HepG2 (cell line): ENCODE measurements at regions not wholly inside any gene's neighbourhood (a gene's known extent, or its start where the extent isn't known, plus 50 kb on each side); places are given as distances from the start of the nearest gene placed in this dataset.

Experiments used
- ATAC-seq: fragments of 200-7000 bp; cut with Tn5 transposase; 3 replicates; pipeline ENCODE4 v1.9.1; 2020; ENCODE audit warnings: mild to moderate bottlenecking, moderate library complexity
- BruUV-seq: library from RNA; stranded (reverse); fragments of 400-500 nt; replicated peaks from 2 replicates; lab custom pipeline; 2021; lab: Mats Ljungman, UMichigan
- CTCF ChIA-PET: fragments of 300-600 bp; formaldehyde crosslinking; extraction: SDS; loops from one replicate; lab custom pipeline; 2021; ENCODE audit warnings: low total read pairs, inconsistent platforms, low intra/inter-chr PET ratio; lab: Yijun Ruan, JAX
- POLR2A ChIA-PET: fragments of 350-600 bp; sonication (Branson Sonifier 250); formaldehyde crosslinking; loops from one replicate; lab custom pipeline; 2020; ENCODE audit warnings: antibody characterized with exemption, inconsistent platforms; lab: Yijun Ruan, JAX
- DNase-seq: peaks from one replicate; pipeline ENCODE4 v3.0.0-alpha.2; 2015; ENCODE audit warnings: low spot score
- FAIRE-seq: peaks from 3 replicates; lab custom pipeline; 2011; peaks lifted over from hg19 to GRCh38; lab: Jason Lieb, UNC
- H2AFZ ChIP-seq: one replicate; pipeline ENCODE4 v1.6.1; 2011; ENCODE audit warnings: low read length, inconsistent platforms
- H3K27ac ChIP-seq: fragments of 300-600 bp; 3 replicates; pipeline ENCODE4 v1.8.0; 2011; ENCODE audit warnings: mixed run types, mild to moderate bottlenecking, mixed read lengths, low read length, inconsistent platforms; ENCODE audit not compliant: insufficient read depth; ENCODE audit errors: extremely low read length
- H3K27me3 ChIP-seq, 2 experiments: fragments of 200-600 bp in 1 of 2; 2 replicates in 1 of 2; 3 replicates in 1 of 2; pipeline versions ENCODE4 v1.6.0 to v1.8.0; 2011; ENCODE audit warnings: low read length in 2 of 2, mild to moderate bottlenecking in 2 of 2, moderate library complexity in 2 of 2, inconsistent platforms in 1 of 2; ENCODE audit not compliant: insufficient read depth in 2 of 2, control insufficient read depth in 1 of 2
- H3K36me3 ChIP-seq, 2 experiments: fragments of 200-600 bp in 1 of 2; replicated peaks in 1 of 2; 2 replicates in 1 of 2; 3 replicates in 1 of 2; pipeline versions ENCODE4 v1.5.1 to v1.8.0; 2011; ENCODE audit warnings: low read length in 2 of 2, inconsistent platforms in 1 of 2; ENCODE audit not compliant: insufficient read depth in 2 of 2, control insufficient read depth in 1 of 2
- H3K4me1 ChIP-seq: 2 replicates; pipeline ENCODE4 v1.5.1; 2012; ENCODE audit warnings: low read length, inconsistent platforms; ENCODE audit not compliant: insufficient read depth
- H3K4me2 ChIP-seq: 2 replicates; pipeline ENCODE4 v1.6.0; 2011; ENCODE audit warnings: low read depth, low read length, inconsistent platforms
- H3K4me3 ChIP-seq, 3 experiments: fragments of 200-600 bp in 1 of 3; sonication (generic), shearing (Covaris generic) in 1 of 3; replicated peaks in 1 of 3; 2 replicates each; pipeline ENCODE4 v1.5.1; 2011 to 2016; ENCODE audit warnings: low read length in 3 of 3, inconsistent platforms in 2 of 3, low read depth in 2 of 3, mild to moderate bottlenecking in 2 of 3, control low read depth in 1 of 3, mixed read lengths in 1 of 3; ENCODE audit not compliant: insufficient read depth in 1 of 3
- H3K79me2 ChIP-seq: one replicate; pipeline ENCODE4 v1.6.1; 2011; ENCODE audit warnings: low read length, inconsistent platforms; ENCODE audit not compliant: insufficient read depth
- H3K9ac ChIP-seq: 2 replicates; pipeline ENCODE4 v1.6.0; 2011; ENCODE audit warnings: mild to moderate bottlenecking, low read depth, low read length, inconsistent platforms; ENCODE audit not compliant: insufficient read depth
- H3K9me3 ChIP-seq: 2 replicates; pipeline ENCODE4 v1.5.1; 2012; ENCODE audit warnings: mild to moderate bottlenecking, low read length
- H4K20me1 ChIP-seq: 2 replicates; pipeline ENCODE4 v1.6.0; 2011; ENCODE audit warnings: inconsistent platforms, mild to moderate bottlenecking, low read length, moderate library complexity; ENCODE audit not compliant: insufficient read depth
- CENPX ChIP-seq: sonication (generic); formaldehyde crosslinking; IDR thresholded peaks from 2 replicates; pipeline ENCODE4 v1.9.0; 2021; ENCODE audit warnings: mild to moderate bottlenecking, missing genetic modification reagents, moderate library complexity
- DMAP1 ChIP-seq: IDR thresholded peaks from 2 replicates; pipeline ENCODE4 v1.6.1; 2016
- HES4 ChIP-seq: sonication (generic); formaldehyde crosslinking; IDR thresholded peaks from 2 replicates; pipeline ENCODE4 v1.9.0; 2021; ENCODE audit warnings: mild to moderate bottlenecking, missing genetic modification reagents, borderline replicate concordance
- MBD4 ChIP-seq: IDR thresholded peaks from 2 replicates; pipeline ENCODE4 v1.6.1; 2012; ENCODE audit warnings: low read length, inconsistent platforms, borderline replicate concordance
- NFATC3 ChIP-seq: sonication (generic); formaldehyde crosslinking; IDR thresholded peaks from 2 replicates; pipeline ENCODE4 v1.5.1; 2020; ENCODE audit warnings: mild to moderate bottlenecking, missing genetic modification reagents
- NRL ChIP-seq: sonication (generic); formaldehyde crosslinking; IDR thresholded peaks from 2 replicates; pipeline ENCODE4 v1.5.0; 2020; ENCODE audit warnings: missing genetic modification reagents, mild to moderate bottlenecking, moderate library complexity, borderline replicate concordance
- RFX3 ChIP-seq: IDR thresholded peaks from 2 replicates; pipeline ENCODE4 v1.6.1; 2016; ENCODE audit warnings: missing biosample characterization, missing genetic modification reagents
- SALL2 ChIP-seq: sonication (generic); formaldehyde crosslinking; IDR thresholded peaks from 2 replicates; pipeline ENCODE4 v1.8.1; 2023; ENCODE audit warnings: mild to moderate bottlenecking, missing genetic modification reagents, inconsistent platforms
- SKI ChIP-seq: fragments of 450-650 bp; IDR thresholded peaks from one replicate; pipeline ENCODE4 v1.6.1; 2018; ENCODE audit warnings: mild to moderate bottlenecking; ENCODE audit not compliant: partially characterized antibody
- THAP11 ChIP-seq: IDR thresholded peaks from 2 replicates; pipeline ENCODE4 v1.6.1; 2016; ENCODE audit warnings: missing biosample characterization, missing genetic modification reagents
- ZNF205 ChIP-seq: IDR thresholded peaks from 2 replicates; pipeline ENCODE4 v1.6.1; 2018; ENCODE audit warnings: missing biosample characterization, missing genetic modification reagents
- ZNF552 ChIP-seq: sonication (generic); formaldehyde crosslinking; IDR thresholded peaks from 2 replicates; pipeline ENCODE4 v1.9.0; 2022; ENCODE audit warnings: missing genetic modification reagents, mild to moderate bottlenecking, borderline replicate concordance
- ZNF615 ChIP-seq: sonication (generic); formaldehyde crosslinking; IDR thresholded peaks from 2 replicates; pipeline ENCODE4 v1.5.0; 2020; ENCODE audit warnings: mild to moderate bottlenecking, missing genetic modification reagents, borderline replicate concordance
- WGBS: methylation state at CpG from one replicate; pipeline ENCODE4 v1.1.6; 2017; ENCODE audit warnings: low lambda C conversion rate; 5-methylcytosine and 5-hydroxymethylcytosine counted together
- in situ Hi-C: cut with HindIII; loops from 2 replicates; pipeline ENCODE4 v1.10.0; 2017; ENCODE audit warnings: low pct_unique_long_range_greater_than_20kb; ENCODE audit not compliant: extremely low pct_ligation_motif_present
- intact Hi-C: fragments of 100-400 bp; cut with micrococcal nuclease; formaldehyde crosslinking; loops from one replicate; pipeline ENCODE4 v1.10.0; 2022; ENCODE audit not compliant: unreplicated experiment
- TF ChIP-seq, protein P1 (sequence below): sonication (generic); formaldehyde crosslinking; conservative IDR thresholded peaks from 2 replicates; pipeline ENCODE4 v1.4.0; 2020; ENCODE audit warnings: missing genetic modification reagents
- TF ChIP-seq, protein P2 (sequence below): sonication (generic); formaldehyde crosslinking; IDR thresholded peaks from 2 replicates; pipeline ENCODE4 v1.5.0; 2020; ENCODE audit warnings: mild to moderate bottlenecking, missing genetic modification reagents

DNA sequence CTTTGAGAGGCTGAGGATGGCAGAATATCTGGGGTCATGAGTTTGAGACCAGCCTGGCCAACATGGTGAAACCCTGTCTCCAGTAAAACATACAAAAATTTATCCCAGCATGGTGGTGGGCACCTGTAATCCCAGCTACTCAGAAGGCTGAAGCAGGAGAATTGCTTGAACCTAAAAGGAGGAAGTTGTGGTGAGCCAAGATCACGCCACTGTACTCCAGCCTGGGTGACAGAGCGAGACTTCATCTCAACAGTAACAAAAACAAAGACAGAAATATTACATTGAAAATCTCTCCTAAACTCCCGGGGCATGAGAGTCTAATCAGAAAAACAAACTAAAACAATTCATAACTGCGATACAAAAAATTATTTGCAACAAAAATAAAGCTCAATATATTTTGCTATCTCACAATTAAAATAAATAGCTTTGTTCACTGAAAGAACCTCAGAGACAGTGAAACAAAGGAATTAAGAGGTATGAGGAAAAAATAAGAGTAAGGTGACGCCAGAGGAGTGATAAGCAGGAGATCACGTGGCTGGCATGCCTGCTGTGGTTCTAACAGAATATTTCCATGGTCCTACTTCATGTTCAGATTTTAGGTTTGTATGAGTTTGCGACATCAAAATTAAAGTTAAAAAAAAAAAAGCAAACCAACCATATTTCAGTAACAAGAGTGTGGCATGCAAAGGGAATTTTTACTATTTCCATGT is 527.7 kb upstream of the POM121L12 start:
- Histone ChIP-seq H3K36me3 (no peaks in the 10 kb centered on the region), H3K27me3 (no peaks in the 10 kb centered on the region), H3K4me3 (no peak overlapping the region), H3K9me3 (no peaks in the 10 kb centered on the region; the same call in 1 of the 2 replicates), H3K4me2 (no peak overlapping the region), H3K9ac (no peak overlapping the region), H3K79me2 (no peaks in the 10 kb centered on the region), H3K4me1 (no peaks in the 10 kb centered on the region), H2AFZ (no peak overlapping the region), H4K20me1 (no peaks in the 10 kb centered on the region), H3K27ac (no peak overlapping the region)
- CTCF ChIA-PET: no interaction called here
- POLR2A ChIA-PET: no interaction called here
- DNase-seq (no peak), FAIRE-seq (no peak), ATAC-seq (no peak)
- intact Hi-C loops (no loop called here), in situ Hi-C loops (no loop called here)
- no TSS peak for BruUV-seq
- 10% methylated on average over 7 of the region's 7 CpGs for WGBS
- TF ChIP-seq ZNF552 (no peak), ZNF205 (no peak), NRL (CRISPR knock-in tag) (no peak), DMAP1 (no peak), NFATC3 (CRISPR knock-in tag) (no peak), ZNF615 (no peak), THAP11 (CRISPR knock-in tag) (no peak), HES4 (no peak), SALL2 (CRISPR knock-in tag) (no peak), MBD4 (no peak), SKI (no peak), RFX3 (CRISPR knock-in tag) (no peak), CENPX (CRISPR knock-in tag) (no peak)
- TF ChIP-seq, protein P1, sequence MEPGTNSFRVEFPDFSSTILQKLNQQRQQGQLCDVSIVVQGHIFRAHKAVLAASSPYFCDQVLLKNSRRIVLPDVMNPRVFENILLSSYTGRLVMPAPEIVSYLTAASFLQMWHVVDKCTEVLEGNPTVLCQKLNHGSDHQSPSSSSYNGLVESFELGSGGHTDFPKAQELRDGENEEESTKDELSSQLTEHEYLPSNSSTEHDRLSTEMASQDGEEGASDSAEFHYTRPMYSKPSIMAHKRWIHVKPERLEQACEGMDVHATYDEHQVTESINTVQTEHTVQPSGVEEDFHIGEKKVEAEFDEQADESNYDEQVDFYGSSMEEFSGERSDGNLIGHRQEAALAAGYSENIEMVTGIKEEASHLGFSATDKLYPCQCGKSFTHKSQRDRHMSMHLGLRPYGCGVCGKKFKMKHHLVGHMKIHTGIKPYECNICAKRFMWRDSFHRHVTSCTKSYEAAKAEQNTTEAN (CRISPR knock-in tag): no peak
- TF ChIP-seq, protein P2, sequence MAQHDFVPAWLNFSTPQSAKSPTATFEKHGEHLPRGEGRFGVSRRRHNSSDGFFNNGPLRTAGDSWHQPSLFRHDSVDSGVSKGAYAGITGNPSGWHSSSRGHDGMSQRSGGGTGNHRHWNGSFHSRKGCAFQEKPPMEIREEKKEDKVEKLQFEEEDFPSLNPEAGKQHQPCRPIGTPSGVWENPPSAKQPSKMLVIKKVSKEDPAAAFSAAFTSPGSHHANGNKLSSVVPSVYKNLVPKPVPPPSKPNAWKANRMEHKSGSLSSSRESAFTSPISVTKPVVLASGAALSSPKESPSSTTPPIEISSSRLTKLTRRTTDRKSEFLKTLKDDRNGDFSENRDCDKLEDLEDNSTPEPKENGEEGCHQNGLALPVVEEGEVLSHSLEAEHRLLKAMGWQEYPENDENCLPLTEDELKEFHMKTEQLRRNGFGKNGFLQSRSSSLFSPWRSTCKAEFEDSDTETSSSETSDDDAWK: no peak
